ENCODE measurements at regions not wholly inside any gene's neighbourhood (a gene's known extent, or its start where the extent isn't known, plus 50 kb on each side); places are given as distances from the start of the nearest gene placed in this dataset.

DNA sequence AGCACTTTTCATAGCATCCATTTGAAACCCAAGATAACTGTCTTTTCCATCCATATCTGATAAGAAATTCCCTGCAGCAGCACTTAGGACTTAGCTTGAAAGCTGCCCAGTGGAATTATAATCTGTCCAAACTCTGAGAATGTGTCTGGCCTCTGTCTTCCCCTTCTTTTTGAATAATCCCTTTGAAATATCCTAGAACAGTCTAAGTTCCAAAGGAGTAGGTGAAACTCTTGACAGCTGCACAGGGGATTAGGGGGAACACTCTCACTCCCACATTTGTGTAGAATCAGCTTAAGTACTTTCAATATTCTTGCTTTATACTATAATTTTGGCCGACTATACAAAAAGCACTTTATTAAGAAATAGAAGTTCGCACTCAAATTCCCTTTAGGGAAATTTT lies 157.7 kb downstream of the PAPSS1 start:
- TF ChIP-seq CTCF (IDR thresholded peaks at IDR 0.05) (no peak), EP300 (IDR thresholded peaks at IDR 0.05) (no peak), POLR2A (IDR thresholded peaks at IDR 0.05) (no peak)
